ENCODE measurements at regions not wholly inside any gene's neighbourhood (a gene's known extent, or its start where the extent isn't known, plus 50 kb on each side); places are given as distances from the start of the nearest gene placed in this dataset.

DNA sequence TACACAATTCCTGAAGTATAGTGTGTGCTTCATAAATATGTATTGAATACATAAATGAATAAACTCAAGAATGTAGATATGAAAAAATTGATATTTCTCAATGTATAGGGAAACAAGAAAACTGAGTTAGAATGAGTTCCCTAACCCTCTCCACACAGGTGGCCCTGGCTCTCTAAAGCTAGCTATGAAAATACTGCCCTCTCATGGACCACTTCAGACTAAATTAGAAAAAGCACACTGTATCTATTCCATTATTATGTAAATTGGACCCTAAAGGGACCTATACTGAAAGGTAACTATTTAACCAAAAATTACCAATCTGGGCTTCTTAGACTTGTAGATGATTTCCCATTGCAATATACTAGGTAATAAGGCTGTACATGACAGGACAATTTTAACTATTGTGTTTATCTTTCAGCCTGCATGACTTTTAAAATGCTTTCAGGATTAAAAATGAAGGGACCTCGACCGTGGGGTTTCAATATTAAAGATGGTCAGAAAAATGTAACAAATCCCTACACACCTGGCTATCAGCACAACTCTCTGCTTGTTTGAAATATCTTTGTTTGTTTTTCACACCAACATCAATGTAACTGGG, 672.5 kb upstream of the KIF2B start:
- Histone ChIP-seq H3K36me3 (ENCODE audit: control insufficient read depth, insufficient read depth, low read length) (no peaks in the 10 kb centered on the region), H2AK9ac (replicated peaks; ENCODE audit: low read depth, low read length, poor library complexity) (no peak overlapping the region), H3K4me1 (ENCODE audit: control insufficient read depth, insufficient read depth, low read length) (no peaks in the 10 kb centered on the region), H3K56ac (ENCODE audit: extremely low read depth, insufficient read depth, low read length) (no peak overlapping the region), H3K79me1 (ENCODE audit: low read depth in 1 of 2, low read length in 2 of 2) (no peaks in the 10 kb centered on the region), H2BK15ac (ENCODE audit: low read depth, low read length) (no peak overlapping the region), H3K27ac (ENCODE audit: insufficient read depth, low read length) (no peak overlapping the region), H3K4me3 (ENCODE audit: insufficient read depth, low read depth, low read length) (no peak overlapping the region), H2BK20ac (ENCODE audit: low read depth, low read length) (no peak overlapping the region), H4K5ac (ENCODE audit: low read depth, low read length) (no peak overlapping the region), H3K9ac (ENCODE audit: low read depth, low read length) (no peak overlapping the region), H4K8ac (ENCODE audit: low read depth in 2 of 2, low read length in 2 of 2) (no peak overlapping the region), H3K4ac (ENCODE audit: low read depth, low read length) (no peak overlapping the region), H3K9me1 (ENCODE audit: insufficient read depth, low read length) (no peaks in the 10 kb centered on the region), H4K91ac (ENCODE audit: insufficient read depth, low read depth, low read length) (no peak overlapping the region), H4K20me1 (ENCODE audit: insufficient read depth, low read length) (no peaks in the 10 kb centered on the region), H2BK120ac (ENCODE audit: low read depth, low read length) (no peak overlapping the region), H2AK5ac (ENCODE audit: low read depth, low read length) (no peak overlapping the region), H3K27me3 (ENCODE audit: control insufficient read depth, insufficient read depth, low read length) (no peaks in the 10 kb centered on the region), H2BK5ac (ENCODE audit: low read depth, low read length, poor library complexity, severe bottlenecking) (no peak overlapping the region), H3K14ac (replicated peaks; ENCODE audit: low read depth, low read length) (no peak overlapping the region), H2AFZ (replicated peaks; ENCODE audit: low read length, poor library complexity) (no peak overlapping the region), H3K4me2 (ENCODE audit: low read depth, low read length) (no peak overlapping the region), H3K23ac (ENCODE audit: low read depth, low read length) (no peak overlapping the region), H3K9me3 (ENCODE audit: control insufficient read depth, insufficient read depth, low read length) (0 out of 2 replicates have a peak, but pooled peaks cover 1% of the 10 kb centered on the region), H3K18ac (ENCODE audit: low read depth, low read length) (no peak overlapping the region)
- ATAC-seq (ENCODE audit: low read depth) (no peak), DNase-seq (no peak)
- no CpG with 5 or more reads among the region's 2 CpGs for WGBS, 2 experiments (ENCODE audit: extremely low coverage in 2 of 2, insufficient read length in 1 of 2)
- in situ Hi-C loops (cut with MboI; ENCODE audit: low sequenced_read_pairs) (no loop called here), intact Hi-C loops (cut with micrococcal nuclease) (no loop called here), dilution Hi-C loops (cut with HindIII; ENCODE audit: low sequenced_read_pairs, unreplicated experiment) (no loop called here)
- BruUV-seq (replicated peaks) = no TSS peak
- ChIA-PET POLR2A (ENCODE audit: unreplicated experiment) (no interaction called here), CTCF (no interaction called here)
- TF ChIP-seq, protein P1, sequence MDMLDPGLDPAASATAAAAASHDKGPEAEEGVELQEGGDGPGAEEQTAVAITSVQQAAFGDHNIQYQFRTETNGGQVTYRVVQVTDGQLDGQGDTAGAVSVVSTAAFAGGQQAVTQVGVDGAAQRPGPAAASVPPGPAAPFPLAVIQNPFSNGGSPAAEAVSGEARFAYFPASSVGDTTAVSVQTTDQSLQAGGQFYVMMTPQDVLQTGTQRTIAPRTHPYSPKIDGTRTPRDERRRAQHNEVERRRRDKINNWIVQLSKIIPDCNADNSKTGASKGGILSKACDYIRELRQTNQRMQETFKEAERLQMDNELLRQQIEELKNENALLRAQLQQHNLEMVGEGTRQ (IDR thresholded peaks at IDR 0.05; ENCODE audit: low read depth, low read length) = no peak
- TF ChIP-seq MXI1 (IDR thresholded peaks at IDR 0.05; ENCODE audit: borderline replicate concordance, low read depth, low read length) (no peak), CEBPB (IDR thresholded peaks at IDR 0.05; ENCODE audit: low read depth, low read length) (no peak), POLR2A (IDR thresholded peaks at IDR 0.05; ENCODE audit: low read depth, low read length) (no peak), MAZ (IDR thresholded peaks at IDR 0.05; ENCODE audit: borderline replicate concordance, low read depth, low read length) (no peak), RCOR1 (IDR thresholded peaks at IDR 0.05; ENCODE audit: insufficient replicate concordance, low read length) (no peak), RFX5 (IDR thresholded peaks at IDR 0.05; ENCODE audit: low read depth, low read length) (no peak), SMC3 (IDR thresholded peaks at IDR 0.05; ENCODE audit: low read depth, low read length) (no peak), CHD1 (IDR thresholded peaks at IDR 0.05; ENCODE audit: low read depth, low read length) (no peak), RAD21 (IDR thresholded peaks at IDR 0.05; ENCODE audit: low read length) (no peak), FOS (IDR thresholded peaks at IDR 0.05; ENCODE audit: low read depth, low read length) (no peak), MAFK (IDR thresholded peaks at IDR 0.05; ENCODE audit: low read depth, low read length) (no peak), NFE2L2 (IDR thresholded peaks at IDR 0.05; ENCODE audit: low read depth, low read length) (no peak), BHLHE40 (IDR thresholded peaks at IDR 0.05; ENCODE audit: low read depth, low read length) (no peak)
- TF ChIP-seq, protein P2, sequence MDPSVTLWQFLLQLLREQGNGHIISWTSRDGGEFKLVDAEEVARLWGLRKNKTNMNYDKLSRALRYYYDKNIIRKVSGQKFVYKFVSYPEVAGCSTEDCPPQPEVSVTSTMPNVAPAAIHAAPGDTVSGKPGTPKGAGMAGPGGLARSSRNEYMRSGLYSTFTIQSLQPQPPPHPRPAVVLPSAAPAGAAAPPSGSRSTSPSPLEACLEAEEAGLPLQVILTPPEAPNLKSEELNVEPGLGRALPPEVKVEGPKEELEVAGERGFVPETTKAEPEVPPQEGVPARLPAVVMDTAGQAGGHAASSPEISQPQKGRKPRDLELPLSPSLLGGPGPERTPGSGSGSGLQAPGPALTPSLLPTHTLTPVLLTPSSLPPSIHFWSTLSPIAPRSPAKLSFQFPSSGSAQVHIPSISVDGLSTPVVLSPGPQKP (IDR thresholded peaks at IDR 0.05; ENCODE audit: borderline replicate concordance, low read depth, low read length) = no peak
- TF ChIP-seq, protein P3, sequence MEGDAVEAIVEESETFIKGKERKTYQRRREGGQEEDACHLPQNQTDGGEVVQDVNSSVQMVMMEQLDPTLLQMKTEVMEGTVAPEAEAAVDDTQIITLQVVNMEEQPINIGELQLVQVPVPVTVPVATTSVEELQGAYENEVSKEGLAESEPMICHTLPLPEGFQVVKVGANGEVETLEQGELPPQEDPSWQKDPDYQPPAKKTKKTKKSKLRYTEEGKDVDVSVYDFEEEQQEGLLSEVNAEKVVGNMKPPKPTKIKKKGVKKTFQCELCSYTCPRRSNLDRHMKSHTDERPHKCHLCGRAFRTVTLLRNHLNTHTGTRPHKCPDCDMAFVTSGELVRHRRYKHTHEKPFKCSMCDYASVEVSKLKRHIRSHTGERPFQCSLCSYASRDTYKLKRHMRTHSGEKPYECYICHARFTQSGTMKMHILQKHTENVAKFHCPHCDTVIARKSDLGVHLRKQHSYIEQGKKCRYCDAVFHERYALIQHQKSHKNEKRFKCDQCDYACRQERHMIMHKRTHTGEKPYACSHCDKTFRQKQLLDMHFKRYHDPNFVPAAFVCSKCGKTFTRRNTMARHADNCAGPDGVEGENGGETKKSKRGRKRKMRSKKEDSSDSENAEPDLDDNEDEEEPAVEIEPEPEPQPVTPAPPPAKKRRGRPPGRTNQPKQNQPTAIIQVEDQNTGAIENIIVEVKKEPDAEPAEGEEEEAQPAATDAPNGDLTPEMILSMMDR (conservative IDR thresholded peaks at IDR 0.05; ENCODE audit: low read depth, low read length) = no peak

All from IMR-90 (cell line).